IMR-90 (cell line): ENCODE measurements at regions not wholly inside any gene's neighbourhood (a gene's known extent, or its start where the extent isn't known, plus 50 kb on each side); places are given as distances from the start of the nearest gene placed in this dataset.

Experiments used
- ATAC-seq: fragments of 200-7000 bp; cut with Tn5 transposase; 2 replicates; pipeline ENCODE4 v1.9.1; 2020; ENCODE audit warnings: low read depth, mild to moderate bottlenecking, moderate library complexity
- BruUV-seq: library from RNA; stranded (reverse); fragments of 400-500 nt; replicated peaks from 2 replicates; lab custom pipeline; 2021; lab: Mats Ljungman, UMichigan
- CTCF ChIA-PET: fragments of 300-600 bp; formaldehyde crosslinking; extraction: SDS; loops from one replicate; lab custom pipeline; 2021; ENCODE audit warnings: antibody characterized with exemption; lab: Yijun Ruan, JAX
- POLR2A ChIA-PET: fragments of 300-600 bp; sonication (Branson Sonifier 250); formaldehyde crosslinking; loops from one replicate; lab custom pipeline; 2022; ENCODE audit warnings: antibody characterized with exemption; ENCODE audit not compliant: unreplicated experiment; lab: Charles Lee
- DNase-seq: peaks from one replicate; pipeline ENCODE4 v3.0.0; 2013
- H2AFZ ChIP-seq: replicated peaks from 2 replicates; pipeline ENCODE3; 2013; ENCODE audit warnings: low read length, mild to moderate bottlenecking; ENCODE audit not compliant: poor library complexity
- H2AK5ac ChIP-seq: 2 replicates; pipeline ENCODE4 v1.6.1; 2013; ENCODE audit warnings: low read depth, low read length, inconsistent platforms
- H2AK9ac ChIP-seq: replicated peaks from 2 replicates; pipeline ENCODE3; 2013; ENCODE audit warnings: mild to moderate bottlenecking, low read depth, low read length, moderate library complexity; ENCODE audit not compliant: poor library complexity
- H2BK120ac ChIP-seq: 2 replicates; pipeline ENCODE4 v1.6.1; 2013; ENCODE audit warnings: low read depth, low read length, inconsistent platforms
- H2BK15ac ChIP-seq: 3 replicates; pipeline ENCODE4 v1.6.1; 2013; ENCODE audit warnings: low read depth, low read length, inconsistent platforms
- H2BK20ac ChIP-seq: 2 replicates; pipeline ENCODE4 v1.6.1; 2013; ENCODE audit warnings: low read depth, mild to moderate bottlenecking, inconsistent platforms, low read length, moderate library complexity
- H2BK5ac ChIP-seq: 2 replicates; pipeline ENCODE4 v1.6.1; 2013; ENCODE audit warnings: mild to moderate bottlenecking, low read depth, low read length, inconsistent platforms; ENCODE audit not compliant: poor library complexity, severe bottlenecking
- H3K14ac ChIP-seq: replicated peaks from 2 replicates; pipeline ENCODE4 v1.6.1; 2013; ENCODE audit warnings: low read depth, low read length, inconsistent platforms
- H3K18ac ChIP-seq: 2 replicates; pipeline ENCODE4 v1.6.1; 2013; ENCODE audit warnings: low read depth, low read length, control low read depth
- H3K23ac ChIP-seq: 2 replicates; pipeline ENCODE4 v1.6.1; 2013; ENCODE audit warnings: low read depth, low read length, inconsistent platforms
- H3K27ac ChIP-seq: 2 replicates; pipeline ENCODE4 v1.5.1; 2013; ENCODE audit warnings: mild to moderate bottlenecking, control low read depth, low read length; ENCODE audit not compliant: insufficient read depth
- H3K27me3 ChIP-seq: 2 replicates; pipeline ENCODE4 v1.6.1; 2013; ENCODE audit warnings: low read length; ENCODE audit not compliant: control insufficient read depth, insufficient read depth
- H3K36me3 ChIP-seq: 2 replicates; pipeline ENCODE4 v1.6.1; 2013; ENCODE audit warnings: low read length, mixed read lengths; ENCODE audit not compliant: control insufficient read depth, insufficient read depth
- H3K4ac ChIP-seq: 2 replicates; pipeline ENCODE4 v1.6.1; 2013; ENCODE audit warnings: low read depth, low read length, inconsistent platforms
- H3K4me1 ChIP-seq: 2 replicates; pipeline ENCODE4 v1.6.1; 2013; ENCODE audit warnings: low read length, mixed read lengths; ENCODE audit not compliant: control insufficient read depth, insufficient read depth
- H3K4me2 ChIP-seq: 2 replicates; pipeline ENCODE4 v1.6.1; 2013; ENCODE audit warnings: low read depth, mild to moderate bottlenecking, control low read depth, low read length, moderate library complexity
- H3K4me3 ChIP-seq: 2 replicates; pipeline ENCODE4 v1.5.1; 2013; ENCODE audit warnings: low read depth, mild to moderate bottlenecking, control low read depth, low read length, moderate library complexity; ENCODE audit not compliant: insufficient read depth
- H3K56ac ChIP-seq: 2 replicates; pipeline ENCODE4 v1.6.1; 2013; ENCODE audit warnings: low read length, inconsistent platforms; ENCODE audit not compliant: insufficient read depth; ENCODE audit errors: extremely low read depth
- H3K79me1 ChIP-seq, 2 experiments: 2 replicates each; pipeline ENCODE4 v1.6.1; 2013; ENCODE audit warnings: low read length in 2 of 2, inconsistent platforms in 1 of 2, low read depth in 1 of 2
- H3K9ac ChIP-seq: 2 replicates; pipeline ENCODE4 v1.6.1; 2013; ENCODE audit warnings: low read depth, low read length, control low read depth
- H3K9me1 ChIP-seq: 2 replicates; pipeline ENCODE4 v1.6.1; 2013; ENCODE audit warnings: low read length, inconsistent platforms; ENCODE audit not compliant: insufficient read depth
- H3K9me3 ChIP-seq: 2 replicates; pipeline ENCODE4 v1.6.1; 2013; ENCODE audit warnings: low read length; ENCODE audit not compliant: control insufficient read depth, insufficient read depth
- H4K20me1 ChIP-seq: 2 replicates; pipeline ENCODE4 v1.6.1; 2013; ENCODE audit warnings: low read length, inconsistent platforms; ENCODE audit not compliant: insufficient read depth
- H4K5ac ChIP-seq: 2 replicates; pipeline ENCODE4 v1.6.1; 2013; ENCODE audit warnings: mild to moderate bottlenecking, low read depth, low read length, control low read depth
- H4K8ac ChIP-seq, 2 experiments: 2 replicates each; pipeline ENCODE4 v1.6.1; 2013; ENCODE audit warnings: low read depth in 2 of 2, low read length in 2 of 2, control low read depth in 1 of 2, inconsistent platforms in 1 of 2
- H4K91ac ChIP-seq: 2 replicates; pipeline ENCODE4 v1.6.1; 2013; ENCODE audit warnings: low read depth, low read length, inconsistent platforms; ENCODE audit not compliant: insufficient read depth
- BHLHE40 ChIP-seq: fragments of 150-350 bp; IDR thresholded peaks from 2 replicates; pipeline ENCODE4 v1.6.1; 2016; ENCODE audit warnings: mild to moderate bottlenecking, low read depth, low read length
- CEBPB ChIP-seq: IDR thresholded peaks from 2 replicates; pipeline ENCODE4 v1.6.1; 2012; ENCODE audit warnings: low read depth, low read length, improper control_type of control experiment
- CHD1 ChIP-seq: IDR thresholded peaks from 2 replicates; pipeline ENCODE4 v1.6.1; 2012; ENCODE audit warnings: low read depth, low read length, improper control_type of control experiment
- FOS ChIP-seq: fragments of 150-350 bp; IDR thresholded peaks from 2 replicates; pipeline ENCODE4 v1.6.1; 2016; ENCODE audit warnings: low read depth, low read length
- MAFK ChIP-seq: IDR thresholded peaks from 2 replicates; pipeline ENCODE4 v1.6.1; 2012; ENCODE audit warnings: low read depth, low read length, improper control_type of control experiment
- MAZ ChIP-seq: IDR thresholded peaks from 2 replicates; pipeline ENCODE4 v1.6.1; 2012; ENCODE audit warnings: low read depth, mild to moderate bottlenecking, low read length, improper control_type of control experiment, moderate library complexity, borderline replicate concordance
- MXI1 ChIP-seq: IDR thresholded peaks from 2 replicates; pipeline ENCODE4 v1.6.1; 2012; ENCODE audit warnings: low read depth, mild to moderate bottlenecking, low read length, moderate library complexity, borderline replicate concordance
- NFE2L2 ChIP-seq: fragments of 150-350 bp; IDR thresholded peaks from 2 replicates; pipeline ENCODE4 v1.6.1; 2016; ENCODE audit warnings: low read depth, mild to moderate bottlenecking, low read length
- POLR2A ChIP-seq: IDR thresholded peaks from 2 replicates; pipeline ENCODE4 v1.6.1; 2012; ENCODE audit warnings: mild to moderate bottlenecking, low read depth, low read length
- RAD21 ChIP-seq: IDR thresholded peaks from 2 replicates; pipeline ENCODE4 v1.6.1; 2012; ENCODE audit warnings: low read length, improper control_type of control experiment
- RCOR1 ChIP-seq: IDR thresholded peaks from 2 replicates; pipeline ENCODE4 v1.6.1; 2012; ENCODE audit warnings: mild to moderate bottlenecking, low read length, improper control_type of control experiment; ENCODE audit not compliant: insufficient replicate concordance
- RFX5 ChIP-seq: IDR thresholded peaks from 2 replicates; pipeline ENCODE4 v1.8.0; 2012; ENCODE audit warnings: low read depth, mild to moderate bottlenecking, low read length, moderate library complexity
- SMC3 ChIP-seq: fragments of 150-350 bp; IDR thresholded peaks from 2 replicates; pipeline ENCODE4 v1.6.1; 2016; ENCODE audit warnings: low read depth, mild to moderate bottlenecking, antibody characterized with exemption, low read length, moderate library complexity
- WGBS, 2 experiments: methylation state at CpG; one replicate each; pipeline versions ENCODE4 v1.1.5 to v1.1.7; 2013; ENCODE audit warnings: missing lambda C conversion rate in 2 of 2; ENCODE audit not compliant: insufficient read length in 1 of 2; ENCODE audit errors: extremely low coverage in 2 of 2; 5-methylcytosine and 5-hydroxymethylcytosine counted together
- dilution Hi-C: fragments of 300-500 bp; cut with HindIII; formaldehyde crosslinking; loops from one replicate; pipeline ENCODE4 v1.14.3; 2018; ENCODE audit warnings: low sequenced_read_pairs; ENCODE audit not compliant: unreplicated experiment
- in situ Hi-C: fragments of 300-500 bp; cut with MboI; formaldehyde crosslinking; loops from 3 replicates; pipeline ENCODE4 v1.14.3; 2019; ENCODE audit warnings: low sequenced_read_pairs, inconsistent platforms, mixed read lengths
- intact Hi-C: fragments of 100-400 bp; cut with micrococcal nuclease; formaldehyde crosslinking; loops from 2 replicates; pipeline ENCODE4 v1.10.0; 2022
- TF ChIP-seq, protein P1 (sequence below): fragments of 150-350 bp; IDR thresholded peaks from 2 replicates; pipeline ENCODE4 v1.6.1; 2016; ENCODE audit warnings: low read depth, mild to moderate bottlenecking, low read length, moderate library complexity, borderline replicate concordance
- TF ChIP-seq, protein P2 (sequence below): fragments of 150-350 bp; IDR thresholded peaks from 2 replicates; pipeline ENCODE4 v1.6.1; 2017; ENCODE audit warnings: mild to moderate bottlenecking, antibody characterized with exemption, low read length, low read depth
- TF ChIP-seq, protein P3 (sequence below): conservative IDR thresholded peaks from 2 replicates; pipeline ENCODE4 v1.5.1; 2012; ENCODE audit warnings: mild to moderate bottlenecking, low read depth, low read length, improper control_type of control experiment

DNA sequence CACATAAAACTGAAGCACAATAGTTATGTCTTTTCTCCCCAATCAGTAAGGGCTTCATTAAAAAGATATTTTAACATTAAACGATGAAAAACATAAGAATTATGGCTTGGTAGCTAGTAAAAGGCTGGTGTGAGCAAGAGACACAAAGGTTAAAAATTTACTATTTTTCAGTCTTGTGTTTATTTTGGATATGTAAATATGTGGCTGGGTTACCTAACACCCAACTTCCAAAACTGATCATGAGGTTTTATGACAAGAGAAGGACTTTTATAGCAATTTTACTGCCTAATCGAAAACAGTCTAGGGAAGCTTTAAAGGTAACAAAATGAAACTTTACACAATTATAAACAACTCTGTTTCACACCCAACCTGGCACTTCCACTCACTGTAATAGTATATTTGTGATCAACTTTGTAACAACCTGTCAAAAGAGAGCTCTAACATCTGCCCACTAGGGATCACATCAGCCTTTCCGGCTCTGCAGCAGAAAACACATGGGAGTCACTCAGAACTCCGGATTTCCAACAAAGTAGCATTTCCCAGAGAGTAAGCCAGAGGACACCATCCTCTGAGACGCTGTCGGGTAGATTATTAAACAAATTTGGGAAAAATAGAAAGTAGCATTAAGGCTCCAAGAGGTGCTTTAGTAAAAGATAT is 123.4 kb upstream of the C2CD4B start:
- Histone ChIP-seq H4K8ac (no peak overlapping the region), H2AK9ac (no peak overlapping the region), H2AFZ (no peak overlapping the region), H3K4ac (no peak overlapping the region), H2AK5ac (no peak overlapping the region), H3K27ac (no peak overlapping the region), H3K14ac (no peak overlapping the region), H2BK5ac (no peak overlapping the region), H3K9me3 (no peaks in the 10 kb centered on the region), H3K9me1 (no peaks in the 10 kb centered on the region), H3K4me1 (no peaks in the 10 kb centered on the region), H2BK20ac (no peak overlapping the region), H3K4me2 (no peak overlapping the region), H3K36me3 (no peaks in the 10 kb centered on the region), H4K20me1 (no peaks in the 10 kb centered on the region), H3K4me3 (no peak overlapping the region), H2BK15ac (no peak overlapping the region), H3K9ac (no peak overlapping the region), H3K27me3 (peaks cover 11% of the 10 kb centered on the region), H4K5ac (no peak overlapping the region), H3K18ac (no peak overlapping the region), H3K79me1 (no peaks in the 10 kb centered on the region), H3K23ac (no peak overlapping the region), H3K56ac (no peak overlapping the region), H4K91ac (no peak overlapping the region), H2BK120ac (no peak overlapping the region)
- POLR2A ChIA-PET, result interaction anchor here (0.6 kb wide), 1 partner anchor 845 kb away, joined by 3 read pairs; no protein-coding TSS in a partner anchor
- no TSS peak for BruUV-seq
- no peak for ATAC-seq
- in situ Hi-C loops (no loop called here), intact Hi-C loops (loop anchor here (10.0 kb wide), 1 partner anchor 124 kb away; the partner anchor contains the start of gene C2CD4B), dilution Hi-C loops (no loop called here)
- DNase-seq, result no peak
- no CpG with 5 or more reads among the region's 6 CpGs for WGBS, 2 experiments
- CTCF ChIA-PET, result interaction anchor here (0.9 kb wide), 1 partner anchor 18 kb away, joined by 3 read pairs; no protein-coding TSS in a partner anchor
- TF ChIP-seq MAZ (no peak), RAD21 (no peak), RCOR1 (no peak), CHD1 (no peak), POLR2A (no peak), MAFK (no peak), SMC3 (no peak), MXI1 (no peak), BHLHE40 (no peak), FOS (no peak), RFX5 (no peak), NFE2L2 (no peak), CEBPB (no peak)
- TF ChIP-seq, protein P1, sequence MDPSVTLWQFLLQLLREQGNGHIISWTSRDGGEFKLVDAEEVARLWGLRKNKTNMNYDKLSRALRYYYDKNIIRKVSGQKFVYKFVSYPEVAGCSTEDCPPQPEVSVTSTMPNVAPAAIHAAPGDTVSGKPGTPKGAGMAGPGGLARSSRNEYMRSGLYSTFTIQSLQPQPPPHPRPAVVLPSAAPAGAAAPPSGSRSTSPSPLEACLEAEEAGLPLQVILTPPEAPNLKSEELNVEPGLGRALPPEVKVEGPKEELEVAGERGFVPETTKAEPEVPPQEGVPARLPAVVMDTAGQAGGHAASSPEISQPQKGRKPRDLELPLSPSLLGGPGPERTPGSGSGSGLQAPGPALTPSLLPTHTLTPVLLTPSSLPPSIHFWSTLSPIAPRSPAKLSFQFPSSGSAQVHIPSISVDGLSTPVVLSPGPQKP, result no peak
- TF ChIP-seq, protein P2, sequence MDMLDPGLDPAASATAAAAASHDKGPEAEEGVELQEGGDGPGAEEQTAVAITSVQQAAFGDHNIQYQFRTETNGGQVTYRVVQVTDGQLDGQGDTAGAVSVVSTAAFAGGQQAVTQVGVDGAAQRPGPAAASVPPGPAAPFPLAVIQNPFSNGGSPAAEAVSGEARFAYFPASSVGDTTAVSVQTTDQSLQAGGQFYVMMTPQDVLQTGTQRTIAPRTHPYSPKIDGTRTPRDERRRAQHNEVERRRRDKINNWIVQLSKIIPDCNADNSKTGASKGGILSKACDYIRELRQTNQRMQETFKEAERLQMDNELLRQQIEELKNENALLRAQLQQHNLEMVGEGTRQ, result no peak
- TF ChIP-seq, protein P3, sequence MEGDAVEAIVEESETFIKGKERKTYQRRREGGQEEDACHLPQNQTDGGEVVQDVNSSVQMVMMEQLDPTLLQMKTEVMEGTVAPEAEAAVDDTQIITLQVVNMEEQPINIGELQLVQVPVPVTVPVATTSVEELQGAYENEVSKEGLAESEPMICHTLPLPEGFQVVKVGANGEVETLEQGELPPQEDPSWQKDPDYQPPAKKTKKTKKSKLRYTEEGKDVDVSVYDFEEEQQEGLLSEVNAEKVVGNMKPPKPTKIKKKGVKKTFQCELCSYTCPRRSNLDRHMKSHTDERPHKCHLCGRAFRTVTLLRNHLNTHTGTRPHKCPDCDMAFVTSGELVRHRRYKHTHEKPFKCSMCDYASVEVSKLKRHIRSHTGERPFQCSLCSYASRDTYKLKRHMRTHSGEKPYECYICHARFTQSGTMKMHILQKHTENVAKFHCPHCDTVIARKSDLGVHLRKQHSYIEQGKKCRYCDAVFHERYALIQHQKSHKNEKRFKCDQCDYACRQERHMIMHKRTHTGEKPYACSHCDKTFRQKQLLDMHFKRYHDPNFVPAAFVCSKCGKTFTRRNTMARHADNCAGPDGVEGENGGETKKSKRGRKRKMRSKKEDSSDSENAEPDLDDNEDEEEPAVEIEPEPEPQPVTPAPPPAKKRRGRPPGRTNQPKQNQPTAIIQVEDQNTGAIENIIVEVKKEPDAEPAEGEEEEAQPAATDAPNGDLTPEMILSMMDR, result no peak
